Liver (tissue), 8 donors: ENCODE measurements at regions not wholly inside any gene's neighbourhood (a gene's known extent, or its start where the extent isn't known, plus 50 kb on each side); places are given as distances from the start of the nearest gene placed in this dataset.

ENCODE experiments used
- DNase-seq: peaks from one replicate; pipeline ENCODE4 v3.0.0-alpha.2; 2017; ENCODE audit warnings: low spot score
- H3K27ac ChIP-seq, 2 donors: one replicate each; pipeline ENCODE4 v1.7.0; 2013; ENCODE audit warnings: inconsistent platforms in 2 of 2, low read length in 2 of 2, control low read depth in 1 of 2, low read depth in 1 of 2, mild to moderate bottlenecking in 1 of 2
- H3K27me3 ChIP-seq, 4 donors: one replicate each; pipeline versions ENCODE4 v1.6.1 to v1.7.0; 2013; ENCODE audit warnings: low read length in 3 of 4, inconsistent platforms in 1 of 4, mild to moderate bottlenecking in 1 of 4, moderate library complexity in 1 of 4; ENCODE audit not compliant: control insufficient read depth in 4 of 4, insufficient read depth in 4 of 4
- H3K36me3 ChIP-seq, 4 donors: one replicate each; pipeline versions ENCODE4 v1.6.1 to v1.7.0; 2013; ENCODE audit warnings: low read length in 3 of 4, mild to moderate bottlenecking in 3 of 4, low read depth in 1 of 4, moderate library complexity in 1 of 4; ENCODE audit not compliant: control insufficient read depth in 4 of 4, insufficient read depth in 3 of 4
- H3K4me1 ChIP-seq, 4 donors: one replicate each; pipeline versions ENCODE4 v1.6.1 to v1.7.0; 2013; ENCODE audit warnings: low read length in 3 of 4, mild to moderate bottlenecking in 3 of 4, moderate library complexity in 1 of 4; ENCODE audit not compliant: control insufficient read depth in 4 of 4, insufficient read depth in 4 of 4
- H3K4me3 ChIP-seq, 3 donors: one replicate each; pipeline versions ENCODE4 v1.6.1 to v1.7.0; 2013; ENCODE audit warnings: low read length in 3 of 3, control low read depth in 1 of 3, low read depth in 1 of 3, mild to moderate bottlenecking in 1 of 3
- H3K9ac ChIP-seq, 2 donors: one replicate each; pipeline ENCODE4 v1.7.0; 2013; ENCODE audit warnings: low read length in 2 of 2, mild to moderate bottlenecking in 2 of 2, moderate library complexity in 2 of 2, control low read depth in 1 of 2, low read depth in 1 of 2
- H3K9me3 ChIP-seq, 4 donors: one replicate each; pipeline versions ENCODE4 v1.6.1 to v1.7.0; 2013; ENCODE audit warnings: low read length in 3 of 4; ENCODE audit not compliant: control insufficient read depth in 4 of 4
- ATF3 ChIP-seq: IDR thresholded peaks from 2 replicates; pipeline ENCODE4 v1.6.1; 2016; ENCODE audit warnings: antibody characterized with exemption
- CTCF ChIP-seq: fragments of 150-350 bp; IDR thresholded peaks from 2 replicates; pipeline ENCODE4 v1.5.1; 2017; ENCODE audit warnings: improper control_type of control experiment, low read depth, low read length; ENCODE audit not compliant: missing input control
- EGR1 ChIP-seq, 2 donors: IDR thresholded peaks; 2 replicates each; pipeline ENCODE4 v1.6.1; 2016 to 2018; ENCODE audit warnings: antibody characterized with exemption in 2 of 2, low read depth in 2 of 2
- FOXA1 ChIP-seq: IDR thresholded peaks from 2 replicates; pipeline ENCODE4 v1.6.1; 2016; ENCODE audit warnings: antibody characterized with exemption
- HNF4A ChIP-seq, 2 donors: conservative IDR thresholded peaks; 2 replicates each; pipeline ENCODE4 v1.6.1; 2016; ENCODE audit warnings: antibody characterized with exemption in 2 of 2, mild to moderate bottlenecking in 2 of 2
- JUND ChIP-seq, 2 donors: IDR thresholded peaks; 2 replicates each; pipeline ENCODE4 v1.6.1; 2016; ENCODE audit warnings: antibody characterized with exemption in 2 of 2
- MAX ChIP-seq: IDR thresholded peaks from 2 replicates; pipeline ENCODE4 v1.6.1; 2016; ENCODE audit warnings: antibody characterized with exemption
- RAD21 ChIP-seq, 2 donors: IDR thresholded peaks; 2 replicates each; pipeline ENCODE4 v1.6.1; 2016; ENCODE audit warnings: antibody characterized with exemption in 2 of 2, mild to moderate bottlenecking in 2 of 2
- REST ChIP-seq: IDR thresholded peaks from 2 replicates; pipeline ENCODE4 v1.6.1; 2016; ENCODE audit warnings: antibody characterized with exemption, mild to moderate bottlenecking
- TAF1 ChIP-seq: conservative IDR thresholded peaks from 2 replicates; pipeline ENCODE4 v1.6.1; 2016; ENCODE audit warnings: antibody characterized with exemption, mild to moderate bottlenecking
- YY1 ChIP-seq: IDR thresholded peaks from 2 replicates; pipeline ENCODE4 v1.6.1; 2016; ENCODE audit warnings: antibody characterized with exemption, mild to moderate bottlenecking
- ZBTB33 ChIP-seq: IDR thresholded peaks from 2 replicates; pipeline ENCODE4 v1.6.1; 2016; ENCODE audit warnings: antibody characterized with exemption
- WGBS: extraction: QIAGEN DNeasy Blood & Tissue Kit; methylation state at CpG from one replicate; pipeline ENCODE4 v1.1.7; 2013; 5-methylcytosine and 5-hydroxymethylcytosine counted together
- donor health status: healthy.
- donor health status: healthy.
- donor health status: healthy.
- donor health status: healthy.
- donor health status: healthy.

GRCh38 chr15:70241561-70242320 is 144.0 kb upstream of the TLE3 start:
- Histone ChIP-seq H3K4me3 (no peak overlapping the region), H3K27me3 (no peaks in the 10 kb centered on the region), H3K36me3 (no peaks in the 10 kb centered on the region), H3K27ac (no peak overlapping the region), H3K9ac (no peak overlapping the region), H3K9me3 (no peaks in the 10 kb centered on the region), H3K4me1 (peaks cover 0 to 5% (median 2%) of the 10 kb centered on the region in 4 donors)
- no peak for DNase-seq
- 96% methylated on average over 11 of the region's 11 CpGs for WGBS
- TF ChIP-seq YY1 (no peak), ATF3 (no peak), REST (no peak), JUND (IDR thresholded peaks at IDR 0.05) (no peak), HNF4A (conservative IDR thresholded peaks at IDR 0.05) (no peak), CTCF (no peak), EGR1 (IDR thresholded peaks at IDR 0.05; ENCODE audit: low read depth in 2 of 2) (no peak), RAD21 (IDR thresholded peaks at IDR 0.05) (no peak), ZBTB33 (no peak), FOXA1 (no peak), MAX (no peak), TAF1 (no peak)

- no peak for TF ChIP-seq EGR1 (IDR thresholded peaks at IDR 0.05; ENCODE audit: low read depth in 2 of 2)
- TF ChIP-seq FOXA1, result no peak
- no peak for TF ChIP-seq ATF3
- TF ChIP-seq TAF1, result no peak
- no peak for TF ChIP-seq HNF4A (conservative IDR thresholded peaks at IDR 0.05)
- TF ChIP-seq CTCF, result no peak
- TF ChIP-seq REST, result no peak
- TF ChIP-seq MAX, result no peak
- no peak for TF ChIP-seq RAD21 (IDR thresholded peaks at IDR 0.05)
- Histone ChIP-seq H3K9ac (no peak overlapping the region), H3K27me3 (no peaks in the 10 kb centered on the region), H3K27ac (no peak overlapping the region), H3K36me3 (no peaks in the 10 kb centered on the region), H3K4me3 (no peak overlapping the region), H3K9me3 (no peaks in the 10 kb centered on the region), H3K4me1 (peaks cover 0 to 5% (median 2%) of the 10 kb centered on the region in 4 donors)
- DNase-seq, result no peak
- WGBS, result 97% methylated on average over 12 of the region's 12 CpGs
Measured at GRCh38 chr15:70240820-70241430, 143.2 kb upstream of the TLE3 start.
